ENCODE measurements at regions not wholly inside any gene's neighbourhood (a gene's known extent, or its start where the extent isn't known, plus 50 kb on each side); places are given as distances from the start of the nearest gene placed in this dataset.
"Not testable (repeated sequence)": the region's sequence is repeated elsewhere in the genome, so short reads cannot be mapped to it uniquely, and the experiment has no call there.

GRCh38 chr15:96629511-96629910 is 299.0 kb downstream of the NR2F2 start:
- Histone ChIP-seq H3K4me3 (ENCODE audit: low read length) (no peak overlapping the region), H3K4me1 (ENCODE audit: insufficient read depth, low read length) (no peaks in the 10 kb centered on the region), H3K9me3 (ENCODE audit: insufficient read depth, low read depth, low read length) (no peaks in the 10 kb centered on the region), H3K27ac (ENCODE audit: low read length) (no peak overlapping the region), H3K36me3 (ENCODE audit: insufficient read depth, low read depth, low read length) (no peaks in the 10 kb centered on the region), H3K9ac (ENCODE audit: low read depth, low read length) (no peak overlapping the region), H3K27me3 (ENCODE audit: insufficient read depth, low read length) (no peaks in the 10 kb centered on the region)

GRCh38 chr15:96638793-96639192 is 308.3 kb downstream of the NR2F2 start:
- Histone ChIP-seq H3K27me3 (ENCODE audit: insufficient read depth, low read length) (no peaks in the 10 kb centered on the region), H3K9ac (ENCODE audit: low read depth, low read length) (no peak overlapping the region), H3K9me3 (ENCODE audit: insufficient read depth, low read depth, low read length) (no peaks in the 10 kb centered on the region), H3K36me3 (ENCODE audit: insufficient read depth, low read depth, low read length) (no peaks in the 10 kb centered on the region), H3K27ac (ENCODE audit: low read length) (no peak overlapping the region), H3K4me3 (ENCODE audit: low read length) (no peak overlapping the region), H3K4me1 (ENCODE audit: insufficient read depth, low read length) (no peaks in the 10 kb centered on the region)

GRCh38 chr15:96645796-96646195 is 315.3 kb downstream of the NR2F2 start:
- Histone ChIP-seq H3K36me3 (ENCODE audit: insufficient read depth, low read depth, low read length) (no peaks in the 10 kb centered on the region), H3K4me3 (ENCODE audit: low read length) (no peak overlapping the region), H3K27ac (ENCODE audit: low read length) (no peak overlapping the region), H3K4me1 (ENCODE audit: insufficient read depth, low read length) (no peaks in the 10 kb centered on the region), H3K9ac (ENCODE audit: low read depth, low read length) (no peak overlapping the region), H3K9me3 (ENCODE audit: insufficient read depth, low read depth, low read length) (no peaks in the 10 kb centered on the region), H3K27me3 (ENCODE audit: insufficient read depth, low read length) (no peaks in the 10 kb centered on the region)

- H3K27me3 ChIP-seq (ENCODE audit: insufficient read depth, low read length) = no peaks in the 10 kb centered on the region
- no peaks in the 10 kb centered on the region for H3K36me3 ChIP-seq (ENCODE audit: insufficient read depth, low read depth, low read length)
- H3K9me3 ChIP-seq (ENCODE audit: insufficient read depth, low read depth, low read length) = no peaks in the 10 kb centered on the region
- no peak overlapping the region for H3K27ac ChIP-seq (ENCODE audit: low read length)
- no peak overlapping the region for H3K9ac ChIP-seq (ENCODE audit: low read depth, low read length)
- H3K4me1 ChIP-seq (ENCODE audit: insufficient read depth, low read length) = no peaks in the 10 kb centered on the region
- no peak overlapping the region for H3K4me3 ChIP-seq (ENCODE audit: low read length)
Measured at GRCh38 chr15:96648866-96649265, 318.4 kb downstream of the NR2F2 start.

GRCh38 chr15:96657096-96657495 is 326.6 kb downstream of the NR2F2 start:
- Histone ChIP-seq H3K27ac (ENCODE audit: low read length) (no peak overlapping the region), H3K36me3 (ENCODE audit: insufficient read depth, low read depth, low read length) (no peaks in the 10 kb centered on the region), H3K4me3 (ENCODE audit: low read length) (no peak overlapping the region), H3K9ac (ENCODE audit: low read depth, low read length) (no peak overlapping the region), H3K4me1 (ENCODE audit: insufficient read depth, low read length) (no peaks in the 10 kb centered on the region), H3K9me3 (ENCODE audit: insufficient read depth, low read depth, low read length) (no peaks in the 10 kb centered on the region), H3K27me3 (ENCODE audit: insufficient read depth, low read length) (no peaks in the 10 kb centered on the region)

- H3K4me1 ChIP-seq (ENCODE audit: insufficient read depth, low read length) = not testable (repeated sequence)
Measured at GRCh38 chr15:96666979-96667378, 336.5 kb downstream of the NR2F2 start.

GRCh38 chr15:96670389-96670788 is 339.9 kb downstream of the NR2F2 start:
- Histone ChIP-seq H3K9ac (ENCODE audit: low read depth, low read length) (no peak overlapping the region), H3K36me3 (ENCODE audit: insufficient read depth, low read depth, low read length) (no peaks in the 10 kb centered on the region), H3K27me3 (ENCODE audit: insufficient read depth, low read length) (no peaks in the 10 kb centered on the region), H3K9me3 (ENCODE audit: insufficient read depth, low read depth, low read length) (no peaks in the 10 kb centered on the region), H3K4me1 (ENCODE audit: insufficient read depth, low read length) (no peaks in the 10 kb centered on the region), H3K27ac (ENCODE audit: low read length) (no peak overlapping the region), H3K4me3 (ENCODE audit: low read length) (no peak overlapping the region)

More at GRCh38 chr15:96666979-96667378, 336.5 kb downstream of the NR2F2 start:
- not testable (repeated sequence) for H3K36me3 ChIP-seq (ENCODE audit: insufficient read depth, low read depth, low read length); H3K27ac ChIP-seq (ENCODE audit: low read length); H3K9me3 ChIP-seq (ENCODE audit: insufficient read depth, low read depth, low read length); H3K4me3 ChIP-seq (ENCODE audit: low read length); H3K27me3 ChIP-seq (ENCODE audit: insufficient read depth, low read length); H3K9ac ChIP-seq (ENCODE audit: low read depth, low read length)

- no peaks in the 10 kb centered on the region for H3K9me3 ChIP-seq (ENCODE audit: insufficient read depth, low read depth, low read length)
- no peak overlapping the region for H3K9ac ChIP-seq (ENCODE audit: low read depth, low read length)
- no peak overlapping the region for H3K27ac ChIP-seq (ENCODE audit: low read length)
- no peak overlapping the region for H3K4me3 ChIP-seq (ENCODE audit: low read length)
- H3K4me1 ChIP-seq (ENCODE audit: insufficient read depth, low read length) = no peaks in the 10 kb centered on the region
- no peaks in the 10 kb centered on the region for H3K36me3 ChIP-seq (ENCODE audit: insufficient read depth, low read depth, low read length)
- H3K27me3 ChIP-seq (ENCODE audit: insufficient read depth, low read length) = no peaks in the 10 kb centered on the region
Measured at GRCh38 chr15:96672629-96673028, 342.1 kb downstream of the NR2F2 start.

GRCh38 chr15:96678386-96678785 is 347.9 kb downstream of the NR2F2 start:
- Histone ChIP-seq H3K27me3 (ENCODE audit: insufficient read depth, low read length) (no peaks in the 10 kb centered on the region), H3K27ac (ENCODE audit: low read length) (no peak overlapping the region), H3K4me1 (ENCODE audit: insufficient read depth, low read length) (no peaks in the 10 kb centered on the region), H3K9me3 (ENCODE audit: insufficient read depth, low read depth, low read length) (no peaks in the 10 kb centered on the region), H3K9ac (ENCODE audit: low read depth, low read length) (no peak overlapping the region), H3K36me3 (ENCODE audit: insufficient read depth, low read depth, low read length) (no peaks in the 10 kb centered on the region), H3K4me3 (ENCODE audit: low read length) (no peak overlapping the region)

GRCh38 chr15:96687388-96688107 is 357.0 kb downstream of the NR2F2 start:
- Histone ChIP-seq H3K9ac (ENCODE audit: low read depth, low read length) (no peak overlapping the region), H3K36me3 (ENCODE audit: insufficient read depth, low read depth, low read length) (no peaks in the 10 kb centered on the region), H3K27ac (ENCODE audit: low read length) (no peak overlapping the region), H3K9me3 (ENCODE audit: insufficient read depth, low read depth, low read length) (no peaks in the 10 kb centered on the region), H3K27me3 (ENCODE audit: insufficient read depth, low read length) (peaks cover 12% of the 10 kb centered on the region; the same call in 1 of the 2 replicates), H3K4me1 (ENCODE audit: insufficient read depth, low read length) (no peaks in the 10 kb centered on the region), H3K4me3 (ENCODE audit: low read length) (no peak overlapping the region)

GRCh38 chr15:96690733-96691132 is 360.2 kb downstream of the NR2F2 start:
- Histone ChIP-seq H3K4me3 (ENCODE audit: low read length) (no peak overlapping the region), H3K27me3 (ENCODE audit: insufficient read depth, low read length) (peaks cover 12% of the 10 kb centered on the region; the same call in 1 of the 2 replicates), H3K9me3 (ENCODE audit: insufficient read depth, low read depth, low read length) (no peaks in the 10 kb centered on the region), H3K4me1 (ENCODE audit: insufficient read depth, low read length) (no peaks in the 10 kb centered on the region), H3K36me3 (ENCODE audit: insufficient read depth, low read depth, low read length) (no peaks in the 10 kb centered on the region), H3K9ac (ENCODE audit: low read depth, low read length) (no peak overlapping the region), H3K27ac (ENCODE audit: low read length) (no peak overlapping the region)

- H3K9ac ChIP-seq (ENCODE audit: low read depth, low read length) = no peak overlapping the region
- H3K9me3 ChIP-seq (ENCODE audit: insufficient read depth, low read depth, low read length) = no peaks in the 10 kb centered on the region
- H3K27me3 ChIP-seq (ENCODE audit: insufficient read depth, low read length) = peaks cover 12% of the 10 kb centered on the region; the same call in 1 of the 2 replicates
- no peak overlapping the region for H3K4me3 ChIP-seq (ENCODE audit: low read length)
- no peaks in the 10 kb centered on the region for H3K36me3 ChIP-seq (ENCODE audit: insufficient read depth, low read depth, low read length)
- H3K27ac ChIP-seq (ENCODE audit: low read length) = no peak overlapping the region
- H3K4me1 ChIP-seq (ENCODE audit: insufficient read depth, low read length) = no peaks in the 10 kb centered on the region
Measured at GRCh38 chr15:96692826-96693225, 362.3 kb downstream of the NR2F2 start.

All from iPS-20b (cell line).